Stomach (tissue), 8 donors: ENCODE measurements at regions not wholly inside any gene's neighbourhood (a gene's known extent, or its start where the extent isn't known, plus 50 kb on each side); places are given as distances from the start of the nearest gene placed in this dataset.
A peak's percentile ranks its signal among the peaks of the same experiment; 100 is the strongest.

Source experiments
- DNase-seq, 2 donors: peaks; one replicate each; pipeline versions ENCODE4 v3.0.0 to v3.0.0-alpha.2; 2013 to 2019
- H3K27ac ChIP-seq, 5 donors: fragments of 200-600 bp in 4 of 5; sonication (generic) in 4 of 5; one replicate each; pipeline ENCODE4 v1.5.1; 2013 to 2019; ENCODE audit warnings: mild to moderate bottlenecking in 1 of 5, moderate library complexity in 1 of 5
- H3K27me3 ChIP-seq, 3 donors: fragments of 200-600 bp; sonication (generic); one replicate each; pipeline ENCODE4 v1.5.1; 2017 to 2019; ENCODE audit warnings: mixed run types in 1 of 3
- H3K36me3 ChIP-seq, 4 donors: fragments of 200-600 bp; sonication (generic); 1 replicate in 3 of 4; 2 replicates in 1 of 4; pipeline ENCODE4 v1.5.1; 2016 to 2019
- H3K4me1 ChIP-seq, 4 donors: fragments of 200-600 bp; sonication (generic); one replicate each; pipeline ENCODE4 v1.5.1; 2016 to 2019
- H3K4me3 ChIP-seq, 4 donors: fragments of 200-600 bp; sonication (generic) in 3 of 4; one replicate each; pipeline ENCODE4 v1.5.1; 2016 to 2019; ENCODE audit warnings: mild to moderate bottlenecking in 1 of 4
- H3K9me3 ChIP-seq, 4 donors: fragments of 200-600 bp; sonication (generic); one replicate each; pipeline ENCODE4 v1.5.1; 2016 to 2019
- CTCF ChIP-seq, 7 experiments: fragments of 450-650 bp in 4 of 7; fragments of 200-600 bp in 3 of 7; sonication (generic) in 3 of 7; IDR thresholded peaks; one replicate each; pipeline ENCODE4 v1.5.1; 2016 to 2019; ENCODE audit warnings: antibody characterized with exemption in 7 of 7, control low read depth in 2 of 7, mild to moderate bottlenecking in 1 of 7
- EP300 ChIP-seq: sonication (generic); formaldehyde crosslinking; IDR thresholded peaks from one replicate; pipeline ENCODE4 v1.6.1; 2017; ENCODE audit warnings: antibody characterized with exemption
- POLR2A ChIP-seq, 4 donors: fragments of 450-650 bp; IDR thresholded peaks; one replicate each; pipeline ENCODE4 v1.6.1; 2016; ENCODE audit warnings: antibody characterized with exemption in 4 of 4, control low read depth in 2 of 4, mild to moderate bottlenecking in 1 of 4, moderate library complexity in 1 of 4
- POLR2AphosphoS5 ChIP-seq, 3 donors: sonication (generic); formaldehyde crosslinking; IDR thresholded peaks; one replicate each; pipeline ENCODE4 v1.6.1; 2016; ENCODE audit warnings: antibody characterized with exemption in 3 of 3
- WGBS, 5 donors: extraction: QIAGEN DNeasy Blood & Tissue Kit in 3 of 5; methylation state at CpG; one replicate each; pipeline versions ENCODE4 v1.1.5 to v1.1.7; 2013 to 2018; 5-methylcytosine and 5-hydroxymethylcytosine counted together
- intact Hi-C: fragments of 100-400 bp; cut with DNase I; formaldehyde crosslinking; loops from one replicate; pipeline ENCODE4 v1.15.1; 2023; ENCODE audit warnings: low total_unique reads
- donor health status: healthy with polysubstance abuse.
- donor health status: Bipolar disorder and iron deficiency.
- donor health status: healthy.

- TF ChIP-seq POLR2A (IDR thresholded peaks at IDR 0.05) (no peak), EP300 (no peak), CTCF (IDR thresholded peaks at IDR 0.05) (no peak), POLR2AphosphoS5 (IDR thresholded peaks at IDR 0.05) (no peak)
- 73 to 85% (median 80%) methylated on average over 8 of the region's 8 CpGs for WGBS, 5 donors
- Histone ChIP-seq H3K36me3 (no peaks in the 10 kb centered on the region), H3K9me3 (peaks cover 0 to 4% (median 0%) of the 10 kb centered on the region in 4 donors), H3K4me3 (no peak overlapping the region), H3K4me1 (no peaks in the 10 kb centered on the region), H3K27ac (no peak overlapping the region), H3K27me3 (peaks cover 0 to 38% (median 0%) of the 10 kb centered on the region in 3 donors)
- intact Hi-C loops = no loop called here
- DNase-seq = no peak
Observed at GRCh38 chr10:130479926-130480325, 343.7 kb downstream of the GLRX3 start.

GRCh38 chr10:130480491-130480890 lies 344.3 kb downstream of the GLRX3 start:
- no peak for DNase-seq
- Histone ChIP-seq H3K27ac (no peak overlapping the region), H3K36me3 (no peaks in the 10 kb centered on the region), H3K4me1 (no peaks in the 10 kb centered on the region), H3K27me3 (peaks cover 0 to 38% (median 0%) of the 10 kb centered on the region in 3 donors), H3K9me3 (peaks cover 0 to 4% (median 0%) of the 10 kb centered on the region in 4 donors), H3K4me3 (no peak overlapping the region)
- 89 to 94% (median 93%) methylated on average over 11 to 16 of the region's 16 CpGs for WGBS, 5 donors
- TF ChIP-seq POLR2AphosphoS5 (IDR thresholded peaks at IDR 0.05) (no peak), CTCF (IDR thresholded peaks at IDR 0.05) (no peak), POLR2A (IDR thresholded peaks at IDR 0.05) (no peak), EP300 (no peak)
- intact Hi-C loops = no loop called here

- H3K27me3 ChIP-seq = peaks cover 0 to 35% (median 0%) of the 10 kb centered on the region in 3 donors
- TF ChIP-seq POLR2AphosphoS5 (IDR thresholded peaks at IDR 0.05) (no peak), POLR2A (IDR thresholded peaks at IDR 0.05) (no peak), EP300 (no peak), CTCF (IDR thresholded peaks at IDR 0.05) (no peak)
- WGBS, 5 donors = 70 to 82% (median 79%) methylated on average over 12 to 18 of the region's 18 CpGs
- no peak overlapping the region for H3K4me3 ChIP-seq
- H3K9me3 ChIP-seq = peaks cover 0 to 4% (median 0%) of the 10 kb centered on the region in 4 donors
- no peak overlapping the region for H3K27ac ChIP-seq
- H3K4me1 ChIP-seq = no peaks in the 10 kb centered on the region
- intact Hi-C loops = no loop called here
- H3K36me3 ChIP-seq = no peaks in the 10 kb centered on the region
- no peak for DNase-seq
Observed at GRCh38 chr10:130481076-130481930, 345.1 kb downstream of the GLRX3 start.

GRCh38 chr10:130481936-130482335 lies 345.7 kb downstream of the GLRX3 start:
- H3K4me3 ChIP-seq = no peak overlapping the region
- H3K36me3 ChIP-seq = no peaks in the 10 kb centered on the region
- no peaks in the 10 kb centered on the region for H3K4me1 ChIP-seq
- H3K9me3 ChIP-seq = peaks cover 0 to 4% (median 0%) of the 10 kb centered on the region in 4 donors
- no peak overlapping the region for H3K27ac ChIP-seq
- H3K27me3 ChIP-seq = peaks cover 0 to 29% (median 0%) of the 10 kb centered on the region in 3 donors
- WGBS, 5 donors = 72 to 83% (median 82%) methylated on average over 11 of the region's 11 CpGs
- no peak for TF ChIP-seq EP300
- no peak for TF ChIP-seq CTCF (IDR thresholded peaks at IDR 0.05)
- TF ChIP-seq POLR2A (IDR thresholded peaks at IDR 0.05) = no peak
- no peak for TF ChIP-seq POLR2AphosphoS5 (IDR thresholded peaks at IDR 0.05)
- intact Hi-C loops = no loop called here
- DNase-seq = peak in 1 of 2 donors; percentile 15
